Panc1 (cell line): ENCODE measurements at regions not wholly inside any gene's neighbourhood (a gene's known extent, or its start where the extent isn't known, plus 50 kb on each side); places are given as distances from the start of the nearest gene placed in this dataset.

Experiments
- ATAC-seq: fragments of 200-7000 bp; cut with Tn5 transposase; 2 replicates; pipeline ENCODE4 v1.9.1; 2020; ENCODE audit warnings: mild to moderate bottlenecking, moderate library complexity
- BruUV-seq: library from RNA; stranded (reverse); fragments of 400-500 nt; replicated peaks from 2 replicates; lab custom pipeline; 2021; lab: Mats Ljungman, UMichigan
- CTCF ChIA-PET: fragments of 300-600 bp; sonication (Branson Sonifier 250); formaldehyde crosslinking; loops from one replicate; lab custom pipeline; 2022; ENCODE audit warnings: antibody characterized with exemption; lab: Charles Lee
- POLR2A ChIA-PET: fragments of 300-600 bp; sonication (Branson Sonifier 250); formaldehyde crosslinking; loops from one replicate; lab custom pipeline; 2022; ENCODE audit warnings: antibody characterized with exemption; lab: Charles Lee
- DNase-seq: peaks from one replicate; pipeline ENCODE4 v3.0.0-alpha.2; 2010; ENCODE audit warnings: low read depth, low spot score
- H3K27ac ChIP-seq: 2 replicates; pipeline ENCODE4 v1.5.1; 2011; ENCODE audit warnings: mild to moderate bottlenecking, low read length, inconsistent platforms
- H3K27me3 ChIP-seq: fragments of 200-500 bp; sonication (Bioruptor generic); 2 replicates; pipeline ENCODE4 v1.6.0; 2014; ENCODE audit warnings: low read length, inconsistent platforms; ENCODE audit not compliant: control insufficient read depth, insufficient read depth
- H3K36me3 ChIP-seq: fragments of 200-500 bp; sonication (Bioruptor generic); 2 replicates; pipeline ENCODE4 v1.5.1; 2014; ENCODE audit warnings: inconsistent platforms, mild to moderate bottlenecking, low read length, moderate library complexity; ENCODE audit not compliant: control insufficient read depth, insufficient read depth
- H3K4me1 ChIP-seq: 2 replicates; pipeline ENCODE4 v1.5.1; 2011; ENCODE audit warnings: inconsistent platforms, mild to moderate bottlenecking, low read length, moderate library complexity; ENCODE audit not compliant: control insufficient read depth, insufficient read depth
- H3K4me3 ChIP-seq, 2 experiments: 2 replicates each; pipeline ENCODE4 v1.5.1; 2011 to 2012; ENCODE audit warnings: low read depth in 2 of 2, low read length in 2 of 2, mild to moderate bottlenecking in 2 of 2, inconsistent platforms in 1 of 2, moderate library complexity in 1 of 2
- H3K9me3 ChIP-seq: fragments of 200-500 bp; sonication (Bioruptor generic); 2 replicates; pipeline ENCODE4 v1.5.1; 2014; ENCODE audit warnings: low read depth, mild to moderate bottlenecking, inconsistent platforms, low read length, moderate library complexity; ENCODE audit not compliant: control insufficient read depth, insufficient read depth
- CTCF ChIP-seq: fragments of 450-650 bp; IDR thresholded peaks from 2 replicates; pipeline ENCODE4 v1.5.1; 2017; ENCODE audit warnings: mild to moderate bottlenecking
- POLR2AphosphoS5 ChIP-seq: IDR thresholded peaks from 2 replicates; pipeline ENCODE4 v1.6.1; 2012; ENCODE audit warnings: mild to moderate bottlenecking, low read depth, low read length, moderate library complexity
- REST ChIP-seq, 2 experiments: IDR thresholded peaks; 2 replicates each; pipeline ENCODE4 v1.6.1; 2011 to 2012; ENCODE audit warnings: low read depth in 2 of 2, control low read depth in 1 of 2, low read length in 1 of 2, mild to moderate bottlenecking in 1 of 2, moderate library complexity in 1 of 2; ENCODE audit not compliant: insufficient read depth in 1 of 2
- SIN3A ChIP-seq: IDR thresholded peaks from 2 replicates; pipeline ENCODE4 v1.6.1; 2012; ENCODE audit warnings: low read depth, mild to moderate bottlenecking, low read length, moderate library complexity, borderline replicate concordance; ENCODE audit not compliant: insufficient read depth
- TCF7L2 ChIP-seq: IDR thresholded peaks from 2 replicates; pipeline ENCODE4 v1.6.1; 2011; ENCODE audit warnings: mild to moderate bottlenecking, low read depth, low read length, inconsistent platforms
- in situ Hi-C: cut with HindIII; loops from 2 replicates; pipeline ENCODE4 v1.10.0; 2016; ENCODE audit warnings: low sequenced_read_pairs, low pct_unique_long_range_greater_than_20kb
- intact Hi-C: fragments of 100-400 bp; cut with micrococcal nuclease; formaldehyde crosslinking; loops from one replicate; pipeline ENCODE4 v1.10.0; 2022; ENCODE audit not compliant: unreplicated experiment

GRCh38 chr10:124227988-124228387, 134.6 kb upstream of the CHST15 start:
- POLR2A ChIA-PET: no interaction called here
- TF ChIP-seq CTCF (no peak), SIN3A (no peak), POLR2AphosphoS5 (no peak), TCF7L2 (no peak), REST (IDR thresholded peaks at IDR 0.05; ENCODE audit: insufficient read depth in 1 of 2, low read depth in 2 of 2, low read length in 1 of 2) (no peak; a peak in 1 of 4 replicates)
- intact Hi-C loops (no loop called here), in situ Hi-C loops (no loop called here)
- CTCF ChIA-PET: no interaction called here
- Histone ChIP-seq H3K27me3 (no peaks in the 10 kb centered on the region), H3K4me3 (no peak overlapping the region), H3K27ac (no peak overlapping the region), H3K36me3 (no peaks in the 10 kb centered on the region), H3K9me3 (peaks cover 13% of the 10 kb centered on the region; the same call in 1 of the 2 replicates), H3K4me1 (no peaks in the 10 kb centered on the region)
- DNase-seq: no peak
- ATAC-seq: no peak
- BruUV-seq: no TSS peak

- no TSS peak for BruUV-seq
- POLR2A ChIA-PET: no interaction called here
Measured at GRCh38 chr10:124227055-124227975, 133.9 kb upstream of the CHST15 start.

More at GRCh38 chr10:124227055-124227975, 133.9 kb upstream of the CHST15 start:
- H3K36me3 ChIP-seq: no peaks in the 10 kb centered on the region
- no peaks in the 10 kb centered on the region for H3K27me3 ChIP-seq
- in situ Hi-C loops: no loop called here
- no peak overlapping the region for H3K4me3 ChIP-seq
- H3K9me3 ChIP-seq: peaks cover 13% of the 10 kb centered on the region; the same call in 1 of the 2 replicates
- no peak for TF ChIP-seq POLR2AphosphoS5
- no peak for ATAC-seq
- DNase-seq: no peak
- no peak overlapping the region for H3K27ac ChIP-seq
- intact Hi-C loops: no loop called here
- H3K4me1 ChIP-seq: no peaks in the 10 kb centered on the region
- CTCF ChIA-PET: no interaction called here
